ENCODE measurements at regions not wholly inside any gene's neighbourhood (a gene's known extent, or its start where the extent isn't known, plus 50 kb on each side); places are given as distances from the start of the nearest gene placed in this dataset.

GRCh38 chr5:106959387-106959786, 711.4 kb downstream of the EFNA5 start:
- Histone ChIP-seq H3K4me3 (ENCODE audit: low read length) (no peak overlapping the region), H3K27ac (ENCODE audit: low read length) (no peak overlapping the region), H3K27me3 (ENCODE audit: control insufficient read depth, insufficient read depth, low read length) (no peaks in the 10 kb centered on the region), H3K4me1 (ENCODE audit: control insufficient read depth, insufficient read depth, low read length) (no peaks in the 10 kb centered on the region), H3K9me3 (replicated peaks; ENCODE audit: control insufficient read depth, low read depth, low read length) (no peaks in the 10 kb centered on the region), H3K36me3 (ENCODE audit: control insufficient read depth, insufficient read depth, low read length) (no peaks in the 10 kb centered on the region)
- DNase-seq: no peak
- WGBS (ENCODE audit: insufficient coverage): no CpG with 5 or more reads among the region's 2 CpGs

GRCh38 chr5:106957336-106957735, 713.4 kb downstream of the EFNA5 start:
- no peak overlapping the region for H3K27ac ChIP-seq (ENCODE audit: low read length)
- H3K36me3 ChIP-seq (ENCODE audit: control insufficient read depth, insufficient read depth, low read length): no peaks in the 10 kb centered on the region
- no peaks in the 10 kb centered on the region for H3K4me1 ChIP-seq (ENCODE audit: control insufficient read depth, insufficient read depth, low read length)
- no peaks in the 10 kb centered on the region for H3K27me3 ChIP-seq (ENCODE audit: control insufficient read depth, insufficient read depth, low read length)
- 80% methylated on average over 2 of the region's 3 CpGs for WGBS (ENCODE audit: insufficient coverage)
- peak; percentile 25 for DNase-seq
- H3K9me3 ChIP-seq (replicated peaks; ENCODE audit: control insufficient read depth, low read depth, low read length): no peaks in the 10 kb centered on the region
- H3K4me3 ChIP-seq (ENCODE audit: low read length): no peak overlapping the region

DNA sequence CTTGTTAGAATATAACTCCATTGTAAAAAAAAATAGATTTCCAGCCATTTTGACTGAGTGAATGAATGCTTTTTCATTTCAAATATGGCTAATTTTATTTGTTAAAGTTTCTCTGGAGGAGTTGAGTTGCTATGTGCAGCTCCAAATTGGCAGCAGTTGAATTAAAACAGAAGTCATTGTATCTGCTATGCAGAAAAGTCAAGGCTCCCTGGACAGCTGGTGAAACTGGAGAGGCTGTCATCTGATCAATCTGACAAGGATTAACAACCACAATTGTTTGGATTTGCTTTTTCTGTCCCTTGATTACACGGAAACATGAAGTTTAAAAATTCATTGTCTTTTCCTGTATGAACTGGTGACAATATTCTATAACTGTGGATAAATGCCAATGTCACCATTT, 713.9 kb downstream of the EFNA5 start:
- DNase-seq: peak; percentile 63
- H3K4me3 ChIP-seq (ENCODE audit: low read length): no peak overlapping the region
- H3K9me3 ChIP-seq (replicated peaks; ENCODE audit: control insufficient read depth, low read depth, low read length): no peaks in the 10 kb centered on the region
- H3K27me3 ChIP-seq (ENCODE audit: control insufficient read depth, insufficient read depth, low read length): no peaks in the 10 kb centered on the region
- no CpG with 5 or more reads among the region's 1 CpG for WGBS (ENCODE audit: insufficient coverage)
- no peak overlapping the region for H3K27ac ChIP-seq (ENCODE audit: low read length)
- no peaks in the 10 kb centered on the region for H3K4me1 ChIP-seq (ENCODE audit: control insufficient read depth, insufficient read depth, low read length)
- no peaks in the 10 kb centered on the region for H3K36me3 ChIP-seq (ENCODE audit: control insufficient read depth, insufficient read depth, low read length)

- no CpG with 5 or more reads among the region's 5 CpGs for WGBS (ENCODE audit: insufficient coverage)
- no peaks in the 10 kb centered on the region for H3K36me3 ChIP-seq (ENCODE audit: control insufficient read depth, insufficient read depth, low read length)
- no peaks in the 10 kb centered on the region for H3K4me1 ChIP-seq (ENCODE audit: control insufficient read depth, insufficient read depth, low read length)
- no peak overlapping the region for H3K4me3 ChIP-seq (ENCODE audit: low read length)
- no peak for DNase-seq
- H3K9me3 ChIP-seq (replicated peaks; ENCODE audit: control insufficient read depth, low read depth, low read length): no peaks in the 10 kb centered on the region
- H3K27me3 ChIP-seq (ENCODE audit: control insufficient read depth, insufficient read depth, low read length): no peaks in the 10 kb centered on the region
- no peak overlapping the region for H3K27ac ChIP-seq (ENCODE audit: low read length)
These were observed 714.5 kb downstream of the EFNA5 start for GRCh38 chr5:106956187-106956586.

GRCh38 chr5:106940986-106941385, 729.8 kb downstream of the EFNA5 start:
- Histone ChIP-seq H3K36me3 (ENCODE audit: control insufficient read depth, insufficient read depth, low read length) (no peaks in the 10 kb centered on the region), H3K9me3 (replicated peaks; ENCODE audit: control insufficient read depth, low read depth, low read length) (no peaks in the 10 kb centered on the region), H3K27me3 (ENCODE audit: control insufficient read depth, insufficient read depth, low read length) (no peaks in the 10 kb centered on the region), H3K27ac (ENCODE audit: low read length) (no peak overlapping the region), H3K4me1 (ENCODE audit: control insufficient read depth, insufficient read depth, low read length) (no peaks in the 10 kb centered on the region), H3K4me3 (ENCODE audit: low read length) (no peak overlapping the region)
- WGBS (ENCODE audit: insufficient coverage): 90% methylated on average over 3 of the region's 3 CpGs
- DNase-seq: no peak

DNA sequence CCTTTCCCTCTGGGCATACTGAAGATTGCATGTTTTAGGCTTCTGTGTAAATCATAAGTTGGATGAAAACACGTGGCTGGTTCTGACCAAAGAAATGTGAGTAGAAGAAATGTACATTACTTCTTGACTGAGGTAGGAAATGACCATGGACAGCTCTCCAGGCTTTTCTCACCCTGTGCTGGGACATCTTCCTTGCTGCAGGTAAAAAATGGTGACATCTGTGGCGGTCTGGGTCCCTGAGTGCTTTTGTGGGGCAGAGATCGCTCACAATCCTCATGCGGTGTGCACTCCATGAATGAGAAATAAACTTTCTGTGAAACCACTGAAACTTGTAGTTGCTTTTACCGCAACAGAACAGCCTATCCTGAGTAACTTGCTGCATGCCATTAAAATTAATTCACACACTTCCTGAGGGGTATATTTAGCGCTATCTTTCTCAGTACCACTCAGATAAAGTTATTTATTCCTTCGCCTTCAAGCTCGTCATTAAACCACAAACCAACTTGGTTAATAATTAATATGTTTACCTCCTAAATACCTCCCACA, 730.4 kb downstream of the EFNA5 start:
- no peak overlapping the region for H3K27ac ChIP-seq (ENCODE audit: low read length)
- 78% methylated on average over 4 of the region's 8 CpGs for WGBS (ENCODE audit: insufficient coverage)
- no peak overlapping the region for H3K4me3 ChIP-seq (ENCODE audit: low read length)
- H3K9me3 ChIP-seq (replicated peaks; ENCODE audit: control insufficient read depth, low read depth, low read length): no peaks in the 10 kb centered on the region
- no peaks in the 10 kb centered on the region for H3K27me3 ChIP-seq (ENCODE audit: control insufficient read depth, insufficient read depth, low read length)
- DNase-seq: no peak
- no peaks in the 10 kb centered on the region for H3K4me1 ChIP-seq (ENCODE audit: control insufficient read depth, insufficient read depth, low read length)
- H3K36me3 ChIP-seq (ENCODE audit: control insufficient read depth, insufficient read depth, low read length): no peaks in the 10 kb centered on the region

GRCh38 chr5:106923409-106923808, 747.3 kb downstream of the EFNA5 start:
- no CpG with 5 or more reads among the region's 1 CpG for WGBS (ENCODE audit: insufficient coverage)

DNA sequence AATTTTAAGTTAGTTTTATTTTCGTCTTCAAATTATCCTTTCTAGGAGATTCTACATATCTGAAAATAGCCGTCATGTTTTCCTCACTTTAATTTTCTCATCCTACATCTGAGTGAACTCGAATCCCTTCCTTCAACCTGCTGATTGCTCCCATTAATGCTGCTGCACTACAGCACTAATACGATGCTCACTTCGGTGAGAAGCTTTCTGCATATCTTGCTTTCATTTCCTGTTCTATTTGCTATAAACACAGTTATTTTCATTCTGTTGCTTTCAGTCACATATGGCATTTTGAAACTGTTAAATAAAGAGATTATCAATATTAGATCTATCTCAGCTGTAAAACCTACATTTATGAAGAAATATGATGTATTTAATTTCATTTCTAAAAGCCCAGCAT, 749.2 kb downstream of the EFNA5 start:
- Histone ChIP-seq H3K9me3 (replicated peaks; ENCODE audit: control insufficient read depth, low read depth, low read length) (peaks cover 3% of the 10 kb centered on the region), H3K4me1 (ENCODE audit: control insufficient read depth, insufficient read depth, low read length) (no peaks in the 10 kb centered on the region), H3K4me3 (ENCODE audit: low read length) (no peak overlapping the region), H3K27ac (ENCODE audit: low read length) (no peak overlapping the region), H3K27me3 (ENCODE audit: control insufficient read depth, insufficient read depth, low read length) (no peaks in the 10 kb centered on the region), H3K36me3 (ENCODE audit: control insufficient read depth, insufficient read depth, low read length) (no peaks in the 10 kb centered on the region)
- DNase-seq: no peak
- WGBS (ENCODE audit: insufficient coverage): 79% methylated on average over 3 of the region's 5 CpGs

More at GRCh38 chr5:106923409-106923808, 747.3 kb downstream of the EFNA5 start:
- Histone ChIP-seq H3K4me3 (ENCODE audit: low read length) (no peak overlapping the region), H3K4me1 (ENCODE audit: control insufficient read depth, insufficient read depth, low read length) (no peaks in the 10 kb centered on the region), H3K9me3 (replicated peaks; ENCODE audit: control insufficient read depth, low read depth, low read length) (no peaks in the 10 kb centered on the region), H3K27ac (ENCODE audit: low read length) (no peak overlapping the region), H3K27me3 (ENCODE audit: control insufficient read depth, insufficient read depth, low read length) (no peaks in the 10 kb centered on the region), H3K36me3 (ENCODE audit: control insufficient read depth, insufficient read depth, low read length) (no peaks in the 10 kb centered on the region)
- no peak for DNase-seq

- WGBS (ENCODE audit: insufficient coverage): no CpG with 5 or more reads among the region's 3 CpGs
- no peak overlapping the region for H3K4me3 ChIP-seq (ENCODE audit: low read length)
- H3K27ac ChIP-seq (ENCODE audit: low read length): no peak overlapping the region
- no peak for DNase-seq
- no peaks in the 10 kb centered on the region for H3K9me3 ChIP-seq (replicated peaks; ENCODE audit: control insufficient read depth, low read depth, low read length)
- no peaks in the 10 kb centered on the region for H3K27me3 ChIP-seq (ENCODE audit: control insufficient read depth, insufficient read depth, low read length)
- no peaks in the 10 kb centered on the region for H3K36me3 ChIP-seq (ENCODE audit: control insufficient read depth, insufficient read depth, low read length)
- no peaks in the 10 kb centered on the region for H3K4me1 ChIP-seq (ENCODE audit: control insufficient read depth, insufficient read depth, low read length)
These were observed 760.3 kb downstream of the EFNA5 start for GRCh38 chr5:106910486-106910885.

DNA sequence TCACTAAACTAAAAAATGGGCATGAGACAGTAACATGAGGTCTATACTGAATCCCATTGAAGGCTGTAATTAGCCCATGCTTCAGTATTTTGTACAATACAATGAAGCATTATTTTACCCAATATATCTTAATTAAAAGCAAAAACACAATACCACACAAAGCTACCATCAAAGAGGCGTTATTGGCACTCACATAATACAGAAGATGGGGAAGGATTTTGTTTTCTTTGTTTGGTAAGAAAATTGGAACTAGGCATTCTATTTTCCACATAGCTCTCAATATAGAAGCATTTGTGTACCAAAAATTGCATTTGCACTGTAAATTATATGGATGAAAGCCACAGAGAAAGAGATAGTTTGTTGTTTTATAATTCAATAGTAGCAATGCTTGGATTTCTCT, 761.0 kb downstream of the EFNA5 start:
- DNase-seq: no peak
- H3K9me3 ChIP-seq (replicated peaks; ENCODE audit: control insufficient read depth, low read depth, low read length): no peaks in the 10 kb centered on the region
- H3K4me1 ChIP-seq (ENCODE audit: control insufficient read depth, insufficient read depth, low read length): no peaks in the 10 kb centered on the region
- WGBS (ENCODE audit: insufficient coverage): no CpG with 5 or more reads among the region's 1 CpG
- no peak overlapping the region for H3K27ac ChIP-seq (ENCODE audit: low read length)
- H3K4me3 ChIP-seq (ENCODE audit: low read length): no peak overlapping the region
- no peaks in the 10 kb centered on the region for H3K36me3 ChIP-seq (ENCODE audit: control insufficient read depth, insufficient read depth, low read length)
- H3K27me3 ChIP-seq (ENCODE audit: control insufficient read depth, insufficient read depth, low read length): no peaks in the 10 kb centered on the region

- no peak for DNase-seq
- H3K9me3 ChIP-seq (replicated peaks; ENCODE audit: control insufficient read depth, low read depth, low read length): no peaks in the 10 kb centered on the region
- no peaks in the 10 kb centered on the region for H3K4me1 ChIP-seq (ENCODE audit: control insufficient read depth, insufficient read depth, low read length)
- H3K36me3 ChIP-seq (ENCODE audit: control insufficient read depth, insufficient read depth, low read length): no peaks in the 10 kb centered on the region
- H3K27me3 ChIP-seq (ENCODE audit: control insufficient read depth, insufficient read depth, low read length): no peaks in the 10 kb centered on the region
- H3K27ac ChIP-seq (ENCODE audit: low read length): no peak overlapping the region
- H3K4me3 ChIP-seq (ENCODE audit: low read length): no peak overlapping the region
These were observed 762.8 kb downstream of the EFNA5 start for GRCh38 chr5:106907979-106908378.

Measured in muscle of leg (tissue), 3 donors.